ENCODE measurements at regions not wholly inside any gene's neighbourhood (a gene's known extent, or its start where the extent isn't known, plus 50 kb on each side); places are given as distances from the start of the nearest gene placed in this dataset.

DNA sequence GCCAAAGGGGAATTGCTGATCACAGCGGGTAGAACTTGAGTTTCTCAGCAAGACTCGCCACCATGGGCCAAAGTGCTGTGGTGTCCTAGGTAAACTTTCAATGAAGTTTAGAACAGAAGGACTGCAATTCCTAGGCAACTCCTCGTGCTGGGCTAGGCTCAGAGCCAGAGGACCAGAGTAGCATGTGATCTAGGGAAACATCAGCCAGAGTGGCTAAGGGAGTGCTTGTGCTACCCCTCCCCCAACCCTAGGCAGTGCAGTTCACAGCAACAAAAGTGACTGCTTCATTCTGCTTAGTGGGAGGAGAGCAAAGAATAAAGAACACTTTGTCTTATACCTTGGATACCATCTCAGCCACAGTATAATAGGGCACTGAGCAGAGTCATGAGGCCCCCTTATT, 1658.6 kb upstream of the MIR17HG start:
- no peaks in the 10 kb centered on the region for H3K27me3 Mint-ChIP-seq (ENCODE audit: low read depth, poor library complexity)
- no peak for TF ChIP-seq CTCF (IDR thresholded peaks at IDR 0.05)
- H3K9me3 Mint-ChIP-seq, result peaks cover 3% of the 10 kb centered on the region
- no peaks in the 10 kb centered on the region for H3K36me3 Mint-ChIP-seq (ENCODE audit: low read depth)
- no peak overlapping the region for H3K4me3 Mint-ChIP-seq
- H3K4me1 Mint-ChIP-seq, result peaks cover 35% of the 10 kb centered on the region
- no peak for DNase-seq
- H3K27ac Mint-ChIP-seq, result no peak overlapping the region

DNA sequence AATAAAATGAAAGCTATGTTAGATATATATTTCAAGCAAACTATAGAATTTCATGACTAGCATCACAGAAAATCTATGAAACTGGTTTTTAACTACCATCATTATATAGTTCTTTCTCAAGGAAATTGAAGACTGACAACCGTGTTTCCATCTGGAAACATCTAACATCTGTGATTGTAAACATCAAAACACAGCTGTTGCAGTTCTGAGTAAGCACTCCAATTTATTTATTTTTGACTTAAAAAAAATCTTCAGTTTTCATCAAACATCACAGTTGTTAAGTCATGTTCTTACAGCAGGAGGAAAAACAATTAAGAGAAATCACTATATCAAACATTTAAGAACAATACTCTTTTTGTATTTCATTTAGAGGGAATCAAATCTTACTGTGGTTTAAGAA, 1653.0 kb upstream of the MIR17HG start:
- DNase-seq, result no peak
- peaks cover 4% of the 10 kb centered on the region for H3K4me1 Mint-ChIP-seq
- TF ChIP-seq CTCF (IDR thresholded peaks at IDR 0.05), result no peak
- H3K27me3 Mint-ChIP-seq (ENCODE audit: low read depth, poor library complexity), result no peaks in the 10 kb centered on the region
- H3K4me3 Mint-ChIP-seq, result no peak overlapping the region
- no peak overlapping the region for H3K27ac Mint-ChIP-seq
- no peaks in the 10 kb centered on the region for H3K36me3 Mint-ChIP-seq (ENCODE audit: low read depth)
- peaks cover 3% of the 10 kb centered on the region for H3K9me3 Mint-ChIP-seq

DNA sequence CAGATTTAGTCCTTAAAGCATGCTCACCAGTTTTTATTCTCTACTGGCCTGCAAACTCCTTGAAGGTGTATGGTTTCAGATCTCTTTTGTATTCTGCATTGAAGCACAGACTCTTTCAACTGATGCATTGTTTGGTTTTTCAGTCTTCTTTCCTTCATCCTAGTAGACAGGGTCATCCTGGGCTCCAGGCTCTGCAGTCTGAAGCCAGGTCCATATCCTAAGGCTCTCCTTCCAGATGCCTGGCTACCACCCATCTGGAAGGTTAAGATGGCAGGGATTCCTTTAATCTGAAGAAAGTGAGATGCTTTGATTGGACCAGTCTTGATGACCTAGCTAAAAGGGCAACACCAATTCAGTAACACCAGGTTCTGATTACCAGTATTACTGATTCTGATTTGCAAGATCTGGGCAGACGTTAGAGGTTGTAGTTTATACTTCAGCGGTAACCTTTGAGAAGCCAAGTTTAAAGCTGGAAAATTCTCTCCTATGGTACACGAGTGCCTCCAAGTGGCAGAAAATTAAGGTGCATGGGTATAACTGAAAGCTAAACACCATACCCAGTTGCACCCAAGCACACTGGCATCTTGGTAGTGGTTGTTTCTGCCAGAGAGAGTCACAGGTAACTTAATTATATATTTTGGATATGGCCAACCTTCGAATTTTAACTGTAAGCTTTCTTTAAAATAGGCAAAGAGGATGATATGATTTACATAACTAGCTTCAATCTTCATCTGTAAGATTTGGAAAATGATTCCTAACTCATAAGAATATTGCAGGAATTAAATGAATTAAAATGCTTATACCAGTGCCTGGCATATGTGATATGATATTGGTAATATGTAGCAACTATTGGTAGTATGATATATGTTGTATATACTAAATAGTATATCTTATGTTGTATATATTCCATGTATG, 1651.9 kb upstream of the MIR17HG start:
- H3K27ac Mint-ChIP-seq, result no peak overlapping the region
- H3K36me3 Mint-ChIP-seq (ENCODE audit: low read depth), result no peaks in the 10 kb centered on the region
- peaks cover 4% of the 10 kb centered on the region for H3K4me1 Mint-ChIP-seq
- peak; percentile 86 for TF ChIP-seq CTCF (IDR thresholded peaks at IDR 0.05)
- peaks cover 5% of the 10 kb centered on the region for H3K9me3 Mint-ChIP-seq
- no peak overlapping the region for H3K4me3 Mint-ChIP-seq
- peak; percentile 68 for DNase-seq
- H3K27me3 Mint-ChIP-seq (ENCODE audit: low read depth, poor library complexity), result no peaks in the 10 kb centered on the region

DNA sequence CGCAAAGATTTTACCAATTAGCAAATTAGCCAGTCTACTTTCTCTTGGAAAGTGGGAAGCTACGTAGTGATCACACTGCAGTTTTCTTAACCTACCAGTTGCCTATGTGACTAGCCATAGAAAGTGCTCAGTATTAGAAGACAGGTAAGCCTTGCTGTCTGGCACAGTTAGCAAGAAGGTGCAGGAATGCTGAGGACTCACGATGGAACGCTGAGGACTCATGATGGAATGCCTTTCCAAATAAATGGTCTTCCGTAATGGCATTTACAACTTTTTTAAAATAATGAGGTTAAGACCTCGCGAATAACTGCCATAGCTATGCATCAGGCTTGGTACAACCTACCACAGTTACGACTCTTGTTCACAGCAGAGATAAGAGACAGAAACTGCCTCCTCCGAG, 1645.6 kb upstream of the MIR17HG start:
- no peaks in the 10 kb centered on the region for H3K27me3 Mint-ChIP-seq (ENCODE audit: low read depth, poor library complexity)
- peaks cover 12% of the 10 kb centered on the region for H3K9me3 Mint-ChIP-seq
- no peak for TF ChIP-seq CTCF (IDR thresholded peaks at IDR 0.05)
- no peaks in the 10 kb centered on the region for H3K36me3 Mint-ChIP-seq (ENCODE audit: low read depth)
- no peak overlapping the region for H3K27ac Mint-ChIP-seq
- peaks cover 6% of the 10 kb centered on the region for H3K4me1 Mint-ChIP-seq
- DNase-seq, result no peak
- H3K4me3 Mint-ChIP-seq, result no peak overlapping the region

- no peak for DNase-seq
- H3K4me1 Mint-ChIP-seq, result peaks cover 6% of the 10 kb centered on the region
- H3K27me3 Mint-ChIP-seq (ENCODE audit: low read depth, poor library complexity), result no peaks in the 10 kb centered on the region
- no peak overlapping the region for H3K27ac Mint-ChIP-seq
- TF ChIP-seq CTCF (IDR thresholded peaks at IDR 0.05), result no peak
- H3K4me3 Mint-ChIP-seq, result no peak overlapping the region
- no peaks in the 10 kb centered on the region for H3K36me3 Mint-ChIP-seq (ENCODE audit: low read depth)
- peaks cover 12% of the 10 kb centered on the region for H3K9me3 Mint-ChIP-seq
Measured at GRCh38 chr13:89704040-89704439, 1643.4 kb upstream of the MIR17HG start.

- Mint-ChIP-seq H3K27ac (no peak overlapping the region), H3K27me3 (ENCODE audit: low read depth, poor library complexity) (no peaks in the 10 kb centered on the region), H3K4me1 (peaks cover 6% of the 10 kb centered on the region), H3K36me3 (ENCODE audit: low read depth) (no peaks in the 10 kb centered on the region), H3K9me3 (peaks cover 4% of the 10 kb centered on the region), H3K4me3 (no peak overlapping the region)
- no peak for TF ChIP-seq CTCF (IDR thresholded peaks at IDR 0.05)
- no peak for DNase-seq
Measured at GRCh38 chr13:89708013-89708412, 1639.5 kb upstream of the MIR17HG start.
